Activated CD4-positive, alpha-beta T cell treated with anti-CD3 and anti-CD28 coated beads for 36 hours (primary cell): ENCODE measurements at regions not wholly inside any gene's neighbourhood (a gene's known extent, or its start where the extent isn't known, plus 50 kb on each side); places are given as distances from the start of the nearest gene placed in this dataset.
"Not testable (repeated sequence)": the region's sequence is repeated elsewhere in the genome, so short reads cannot be mapped to it uniquely, and the experiment has no call there.

ENCODE experiments used
- ATAC-seq: fragments of 200-7000 bp; cut with Tn5 transposase; one replicate; pipeline ENCODE4 v1.10.0; 2021; ENCODE audit warnings: mild to moderate bottlenecking, moderate library complexity
- CTCF ChIA-PET: fragments of 350-600 bp; sonication (Branson Sonifier 250); formaldehyde crosslinking; loops from one replicate; lab custom pipeline; 2021; ENCODE audit warnings: antibody characterized with exemption; lab: Charles Lee
- POLR2A ChIA-PET: fragments of 350-600 bp; sonication (Branson Sonifier 250); formaldehyde crosslinking; loops from one replicate; lab custom pipeline; 2021; ENCODE audit warnings: antibody characterized with exemption, inconsistent platforms; lab: Charles Lee
- DNase-seq: peaks from one replicate; pipeline ENCODE4 v3.0.0-alpha.2; 2020
- H3K27ac Mint-ChIP-seq: one replicate; pipeline ENCODE4 v1.8.0; 2021; ENCODE audit warnings: mixed read lengths
- H3K27me3 Mint-ChIP-seq: one replicate; pipeline ENCODE4 v1.8.0; 2021; ENCODE audit warnings: mixed read lengths
- H3K36me3 Mint-ChIP-seq: one replicate; pipeline ENCODE4 v1.8.0; 2021; ENCODE audit warnings: low read depth, mixed read lengths
- H3K4me1 Mint-ChIP-seq: one replicate; pipeline ENCODE4 v1.8.0; 2021; ENCODE audit warnings: mixed read lengths
- H3K4me3 Mint-ChIP-seq: one replicate; pipeline ENCODE4 v1.8.0; 2021; ENCODE audit warnings: mild to moderate bottlenecking, moderate library complexity, mixed read lengths
- H3K9me3 Mint-ChIP-seq: one replicate; pipeline ENCODE4 v1.8.0; 2021; ENCODE audit warnings: low read depth, mixed read lengths
- intact Hi-C, 2 experiments: fragments of 100-400 bp; cut with DNase I in 1 of 2; cut with micrococcal nuclease in 1 of 2; formaldehyde crosslinking; loops; one replicate each; pipeline versions ENCODE4 v1.14.2 to v1.15.1; 2022 to 2024; cut with DNase I, micrococcal nuclease

- ATAC-seq (no peak), DNase-seq (no peak)
- Mint-ChIP-seq H3K4me3 (no peak overlapping the region), H3K9me3 (peaks cover 10% of the 10 kb centered on the region), H3K27me3 (no peaks in the 10 kb centered on the region), H3K27ac (no peak overlapping the region), H3K4me1 (no peaks in the 10 kb centered on the region), H3K36me3 (no peaks in the 10 kb centered on the region)
- intact Hi-C loops = no loop called here
- ChIA-PET CTCF (interaction anchor here (0.6 to 1.3 kb wide), 2 partner anchors 9 to 368 kb away, joined by 3 read pairs; no protein-coding TSS in a partner anchor), POLR2A (no interaction called here)
Observed at GRCh38 chr3:94617312-94617711, 554.5 kb downstream of the NSUN3 start.

GRCh38 chr3:94619643-94620042, 556.8 kb downstream of the NSUN3 start:
- DNase-seq (no peak), ATAC-seq (no peak)
- Mint-ChIP-seq H3K27me3 (no peaks in the 10 kb centered on the region), H3K36me3 (no peaks in the 10 kb centered on the region), H3K27ac (no peak overlapping the region), H3K9me3 (peaks cover 5% of the 10 kb centered on the region), H3K4me1 (no peaks in the 10 kb centered on the region), H3K4me3 (no peak overlapping the region)
- intact Hi-C loops = no loop called here
- CTCF ChIA-PET = no interaction called here
- POLR2A ChIA-PET = no interaction called here

DNA sequence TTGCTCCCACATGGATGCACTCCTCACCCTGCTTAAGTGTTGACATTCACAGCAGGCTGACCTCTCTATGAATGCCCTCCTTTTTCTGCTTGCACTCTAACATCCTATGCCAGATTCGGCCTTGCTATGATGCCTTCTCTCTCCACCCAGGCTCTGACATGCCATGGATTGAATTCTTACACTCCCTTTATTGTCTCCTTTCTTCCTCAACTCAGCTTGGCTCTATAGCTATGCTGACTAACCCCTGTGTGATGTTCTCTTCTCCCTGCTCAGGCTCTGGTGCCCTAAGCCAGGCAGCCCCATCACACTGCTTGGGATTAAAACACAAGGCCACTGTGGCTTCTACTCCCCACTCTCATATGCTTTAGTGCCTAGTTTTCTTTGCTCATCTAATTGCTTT, 563.7 kb downstream of the NSUN3 start:
- POLR2A ChIA-PET = no interaction called here
- intact Hi-C loops = no loop called here
- no peaks in the 10 kb centered on the region for H3K4me1 Mint-ChIP-seq
- no peak overlapping the region for H3K4me3 Mint-ChIP-seq
- peaks cover 8% of the 10 kb centered on the region for H3K9me3 Mint-ChIP-seq
- ATAC-seq (no peak), DNase-seq (no peak)
- H3K27ac Mint-ChIP-seq = no peak overlapping the region
- H3K36me3 Mint-ChIP-seq = no peaks in the 10 kb centered on the region
- CTCF ChIA-PET = no interaction called here
- no peaks in the 10 kb centered on the region for H3K27me3 Mint-ChIP-seq

GRCh38 chr3:94627689-94628088, 564.8 kb downstream of the NSUN3 start:
- no peak for ATAC-seq
- intact Hi-C loops = no loop called here

GRCh38 chr3:94643400-94643799, 580.5 kb downstream of the NSUN3 start:
- no peak for DNase-seq
- Mint-ChIP-seq H3K27ac (no peak overlapping the region), H3K4me1 (no peaks in the 10 kb centered on the region), H3K36me3 (no peaks in the 10 kb centered on the region), H3K4me3 (no peak overlapping the region), H3K27me3 (no peaks in the 10 kb centered on the region), H3K9me3 (peaks cover 14% of the 10 kb centered on the region)
- no peak for ATAC-seq
- intact Hi-C loops = no loop called here
- ChIA-PET POLR2A (no interaction called here), CTCF (no interaction called here)

More at GRCh38 chr3:94627689-94628088, 564.8 kb downstream of the NSUN3 start:
- Mint-ChIP-seq H3K9me3 (peaks cover 10% of the 10 kb centered on the region), H3K4me1 (no peaks in the 10 kb centered on the region), H3K4me3 (no peak overlapping the region), H3K27ac (no peak overlapping the region), H3K36me3 (no peaks in the 10 kb centered on the region), H3K27me3 (no peaks in the 10 kb centered on the region)
- ChIA-PET CTCF (no interaction called here), POLR2A (no interaction called here)
- no peak for DNase-seq

GRCh38 chr3:94645790-94646189, 582.9 kb downstream of the NSUN3 start:
- POLR2A ChIA-PET = no interaction called here
- Mint-ChIP-seq H3K36me3 (no peaks in the 10 kb centered on the region), H3K9me3 (peaks cover 11% of the 10 kb centered on the region), H3K27ac (no peak overlapping the region), H3K4me3 (no peak overlapping the region), H3K27me3 (no peaks in the 10 kb centered on the region), H3K4me1 (no peaks in the 10 kb centered on the region)
- DNase-seq (no peak), ATAC-seq (no peak)
- CTCF ChIA-PET = no interaction called here
- intact Hi-C loops = no loop called here

DNA sequence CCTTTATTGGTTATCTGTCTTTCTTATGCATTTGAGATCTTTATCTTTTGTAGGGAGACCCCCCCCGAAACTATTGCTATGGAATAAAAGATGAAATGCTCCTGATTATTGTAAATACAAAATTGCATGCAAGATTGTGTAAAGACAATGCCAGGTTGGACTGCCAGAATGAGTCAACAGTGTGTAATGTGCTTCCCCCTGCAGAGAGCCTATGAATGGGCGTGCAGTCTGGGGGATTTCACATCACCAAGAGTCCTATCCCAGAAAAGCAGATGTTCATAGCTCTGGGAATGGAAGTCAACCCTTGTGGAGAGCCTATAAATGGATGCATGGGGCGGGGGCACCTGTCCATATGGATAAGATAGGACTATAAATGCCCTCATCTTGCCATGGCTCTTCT, 584.3 kb downstream of the NSUN3 start:
- Mint-ChIP-seq H3K36me3 (no peaks in the 10 kb centered on the region), H3K27me3 (no peaks in the 10 kb centered on the region), H3K4me3 (no peak overlapping the region), H3K9me3 (peaks cover 7% of the 10 kb centered on the region), H3K27ac (no peak overlapping the region), H3K4me1 (no peaks in the 10 kb centered on the region)
- intact Hi-C loops = no loop called here
- ChIA-PET CTCF (no interaction called here), POLR2A (no interaction called here)
- ATAC-seq (no peak), DNase-seq (no peak)

DNA sequence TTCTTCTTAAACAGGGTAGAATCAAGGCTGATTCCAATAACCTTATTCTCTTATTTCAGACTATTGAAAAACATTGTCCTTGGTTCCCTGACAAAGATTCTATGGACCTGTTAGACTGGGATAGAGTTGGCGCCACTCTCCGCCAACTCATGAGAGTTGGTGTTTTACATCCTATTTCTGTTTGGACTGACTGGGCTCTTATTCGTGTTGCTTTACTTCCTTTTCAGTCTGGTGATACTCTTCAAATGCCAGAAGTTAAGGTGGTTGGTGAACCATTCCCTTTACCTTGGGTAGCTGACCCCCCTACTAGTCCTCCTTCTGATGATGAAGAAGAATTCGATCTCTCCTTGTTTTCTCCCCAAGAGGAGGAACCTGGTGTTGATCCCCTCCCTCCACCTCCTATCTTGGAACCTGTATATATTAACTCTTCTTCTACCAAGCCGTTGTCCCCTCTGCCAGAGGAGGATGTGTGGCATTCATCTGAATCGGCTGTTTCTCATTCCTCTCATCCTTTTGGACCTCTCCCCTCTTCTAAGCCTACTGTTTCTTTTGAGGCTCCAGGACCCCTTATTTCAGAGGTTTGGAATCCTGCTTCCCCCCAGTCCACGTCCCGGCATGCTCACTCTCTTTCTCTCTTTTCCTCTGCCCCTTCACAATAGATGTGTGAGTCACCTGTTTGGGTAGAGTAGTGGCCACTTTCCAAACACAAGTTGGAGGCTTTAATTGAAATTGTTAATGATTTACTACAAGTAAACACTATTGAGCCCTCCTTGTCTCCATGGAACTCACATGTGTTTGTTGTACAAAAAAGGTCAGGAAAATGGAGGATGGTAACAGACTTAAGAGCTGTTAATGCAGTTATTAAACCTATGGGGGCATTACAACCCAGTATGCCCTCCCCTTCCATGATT, 585.7 kb downstream of the NSUN3 start:
- H3K27ac Mint-ChIP-seq, H3K4me1 Mint-ChIP-seq, H3K4me3 Mint-ChIP-seq, ATAC-seq, H3K36me3 Mint-ChIP-seq, DNase-seq, H3K9me3 Mint-ChIP-seq, POLR2A ChIA-PET, CTCF ChIA-PET, H3K27me3 Mint-ChIP-seq, intact Hi-C loops: not testable (repeated sequence)

- intact Hi-C loops = no loop called here
- H3K9me3 Mint-ChIP-seq = peaks cover 10% of the 10 kb centered on the region
- no peak for ATAC-seq
- no peak overlapping the region for H3K27ac Mint-ChIP-seq
- DNase-seq = no peak
- no peaks in the 10 kb centered on the region for H3K4me1 Mint-ChIP-seq
- H3K36me3 Mint-ChIP-seq = no peaks in the 10 kb centered on the region
- no peaks in the 10 kb centered on the region for H3K27me3 Mint-ChIP-seq
- H3K4me3 Mint-ChIP-seq = no peak overlapping the region
- ChIA-PET CTCF (no interaction called here), POLR2A (no interaction called here)
Observed at GRCh38 chr3:94654096-94654495, 591.2 kb downstream of the NSUN3 start.

DNA sequence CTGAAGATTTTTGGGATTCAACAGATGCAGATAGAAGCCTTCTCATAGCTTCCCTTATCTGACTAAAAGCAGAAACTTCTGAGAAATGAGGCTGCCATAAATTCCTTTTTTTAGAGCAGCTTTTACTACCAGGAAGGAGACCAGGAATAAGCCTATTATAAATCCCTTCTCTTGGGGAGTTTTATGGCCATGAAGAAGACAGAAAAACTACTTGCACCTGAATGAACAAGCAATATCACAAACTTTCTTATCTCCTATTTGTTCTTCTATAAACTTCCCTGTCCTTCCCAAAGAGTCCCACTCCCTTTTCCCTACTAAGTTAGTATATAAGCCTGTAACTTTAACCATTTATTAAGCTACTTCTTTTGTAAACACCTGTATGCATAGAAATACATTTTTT, 603.1 kb downstream of the NSUN3 start:
- Mint-ChIP-seq H3K4me1 (no peaks in the 10 kb centered on the region), H3K9me3 (peaks cover 2% of the 10 kb centered on the region), H3K27me3 (no peaks in the 10 kb centered on the region), H3K27ac (no peak overlapping the region), H3K4me3 (no peak overlapping the region), H3K36me3 (no peaks in the 10 kb centered on the region)
- intact Hi-C loops = loop anchor here in 1 of 2 experiments (10.0 kb wide), 1 partner anchor 59 kb away; no protein-coding TSS in a partner anchor
- ATAC-seq = no peak
- POLR2A ChIA-PET = no interaction called here
- CTCF ChIA-PET = interaction anchor here (0.6 kb wide), 1 partner anchor 12 kb away, joined by 4 read pairs; no protein-coding TSS in a partner anchor
- no peak for DNase-seq

DNA sequence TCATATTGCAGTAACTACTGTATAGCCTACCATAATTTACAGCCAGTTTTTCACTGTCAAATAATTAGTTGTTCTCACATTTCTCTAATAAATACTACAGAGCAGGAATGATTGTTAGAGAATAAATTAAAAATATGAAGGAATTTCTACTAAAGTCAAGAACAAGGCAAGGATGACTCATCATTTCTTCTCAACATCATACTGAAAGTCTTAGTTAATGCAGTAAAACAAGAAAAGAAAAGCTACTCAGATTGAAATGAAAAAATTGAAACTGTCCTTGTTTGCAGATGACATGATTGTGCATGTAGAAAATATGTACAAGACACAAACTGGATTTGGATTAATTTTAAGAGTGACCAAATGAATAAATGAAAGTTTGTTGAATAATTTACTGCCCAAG, 608.2 kb downstream of the NSUN3 start:
- Mint-ChIP-seq H3K36me3 (no peaks in the 10 kb centered on the region), H3K27ac (no peak overlapping the region), H3K4me3 (no peak overlapping the region), H3K4me1 (no peaks in the 10 kb centered on the region), H3K9me3 (peaks cover 5% of the 10 kb centered on the region), H3K27me3 (no peaks in the 10 kb centered on the region)
- POLR2A ChIA-PET = no interaction called here
- intact Hi-C loops = no loop called here
- CTCF ChIA-PET = no interaction called here
- ATAC-seq = no peak
- DNase-seq = no peak

- Mint-ChIP-seq H3K9me3 (peaks cover 14% of the 10 kb centered on the region), H3K4me3 (no peak overlapping the region), H3K36me3 (no peaks in the 10 kb centered on the region), H3K27ac (no peak overlapping the region), H3K27me3 (no peaks in the 10 kb centered on the region), H3K4me1 (no peaks in the 10 kb centered on the region)
- DNase-seq (no peak), ATAC-seq (no peak)
- POLR2A ChIA-PET = no interaction called here
- intact Hi-C loops = no loop called here
- CTCF ChIA-PET = no interaction called here
Observed at GRCh38 chr3:94673876-94674275, 611.0 kb downstream of the NSUN3 start.
